Esophagus muscularis mucosa (tissue), 4 donors: ENCODE measurements at regions not wholly inside any gene's neighbourhood (a gene's known extent, or its start where the extent isn't known, plus 50 kb on each side); places are given as distances from the start of the nearest gene placed in this dataset.

Experiments
- DNase-seq: peaks from one replicate; pipeline ENCODE4 v3.0.0-alpha.2; 2017; ENCODE audit errors: extremely low spot score
- H3K27ac ChIP-seq, 4 donors: fragments of 200-600 bp; sonication (generic); replicated peaks in 1 of 4; 1 replicate in 3 of 4; 2 replicates in 1 of 4; pipeline ENCODE4 v1.5.1; 2016 to 2019; ENCODE audit warnings: mild to moderate bottlenecking in 1 of 4
- H3K27me3 ChIP-seq, 4 donors: fragments of 200-600 bp; sonication (generic); one replicate each; pipeline versions ENCODE4 v1.5.1 to v1.6.0; 2016 to 2019
- H3K36me3 ChIP-seq, 4 donors: fragments of 200-600 bp; sonication (generic); one replicate each; pipeline ENCODE4 v1.5.1; 2016 to 2019
- H3K4me1 ChIP-seq, 4 donors: fragments of 200-600 bp; sonication (generic); one replicate each; pipeline ENCODE4 v1.5.1; 2016 to 2019
- H3K4me3 ChIP-seq, 4 donors: fragments of 200-600 bp; sonication (generic); 1 replicate in 2 of 4; 2 replicates in 2 of 4; pipeline ENCODE4 v1.5.1; 2016 to 2019; ENCODE audit warnings: mild to moderate bottlenecking in 4 of 4, moderate library complexity in 1 of 4
- H3K9me3 ChIP-seq, 4 donors: fragments of 200-600 bp; sonication (generic); 1 replicate in 3 of 4; 2 replicates in 1 of 4; pipeline ENCODE4 v1.5.1; 2016 to 2019
- CTCF ChIP-seq, 3 experiments: fragments of 200-600 bp in 2 of 3; fragments of 450-650 bp in 1 of 3; sonication (generic) in 2 of 3; IDR thresholded peaks; one replicate each; pipeline ENCODE4 v1.5.1; 2017 to 2019; ENCODE audit warnings: antibody characterized with exemption in 3 of 3, mild to moderate bottlenecking in 2 of 3, moderate library complexity in 1 of 3
- EP300 ChIP-seq: sonication (generic); formaldehyde crosslinking; IDR thresholded peaks from one replicate; pipeline ENCODE4 v1.6.1; 2017; ENCODE audit warnings: antibody characterized with exemption
- POLR2A ChIP-seq: fragments of 450-650 bp; IDR thresholded peaks from one replicate; pipeline ENCODE4 v1.6.1; 2017; ENCODE audit warnings: antibody characterized with exemption, moderate library complexity, mild to moderate bottlenecking, low read depth
- POLR2AphosphoS5 ChIP-seq, 2 donors: sonication (generic); formaldehyde crosslinking; IDR thresholded peaks; one replicate each; pipeline ENCODE4 v1.6.1; 2017; ENCODE audit warnings: antibody characterized with exemption in 2 of 2
- WGBS: methylation state at CpG from one replicate; pipeline ENCODE4 v1.1.5; 2018; 5-methylcytosine and 5-hydroxymethylcytosine counted together
- intact Hi-C: fragments of 100-400 bp; cut with DNase I; formaldehyde crosslinking; loops from one replicate; pipeline ENCODE4 v1.15.1; 2023

- Histone ChIP-seq H3K27me3 (no peaks in the 10 kb centered on the region), H3K9me3 (no peaks in the 10 kb centered on the region), H3K4me3 (no peak overlapping the region), H3K27ac (no peak overlapping the region), H3K36me3 (no peaks in the 10 kb centered on the region), H3K4me1 (peaks cover 0 to 7% (median 4%) of the 10 kb centered on the region in 4 donors)
- 64% methylated on average over 4 of the region's 4 CpGs for WGBS
- intact Hi-C loops: no loop called here
- TF ChIP-seq CTCF (IDR thresholded peaks at IDR 0.05) (no peak), POLR2AphosphoS5 (IDR thresholded peaks at IDR 0.05) (no peak), POLR2A (no peak), EP300 (no peak)
- no peak for DNase-seq
These were observed 638.5 kb upstream of the PKDCC start for GRCh38 chr2:41409328-41409727.

GRCh38 chr2:41410011-41410410 lies 637.8 kb upstream of the PKDCC start:
- Histone ChIP-seq H3K4me1 (peaks cover 0 to 7% (median 4%) of the 10 kb centered on the region in 4 donors), H3K9me3 (no peaks in the 10 kb centered on the region), H3K27me3 (no peaks in the 10 kb centered on the region), H3K27ac (no peak overlapping the region), H3K4me3 (no peak overlapping the region), H3K36me3 (no peaks in the 10 kb centered on the region)
- intact Hi-C loops: loop anchor here (10.0 kb wide), 1 partner anchor 285 kb away; no protein-coding TSS in a partner anchor
- 90% methylated on average over 3 of the region's 3 CpGs for WGBS
- DNase-seq: no peak
- TF ChIP-seq POLR2A: no peak

- Histone ChIP-seq H3K4me1 (no peaks in the 10 kb centered on the region), H3K27me3 (no peaks in the 10 kb centered on the region), H3K27ac (no peak overlapping the region), H3K36me3 (no peaks in the 10 kb centered on the region), H3K4me3 (no peak overlapping the region), H3K9me3 (no peaks in the 10 kb centered on the region)
- intact Hi-C loops: loop anchor here (10.0 kb wide), 1 partner anchor 281 kb away; no protein-coding TSS in a partner anchor
- no peak for DNase-seq
- no peak for TF ChIP-seq CTCF (IDR thresholded peaks at IDR 0.05)
- TF ChIP-seq POLR2AphosphoS5 (IDR thresholded peaks at IDR 0.05): no peak
- no peak for TF ChIP-seq POLR2A
- TF ChIP-seq EP300: no peak
- 69% methylated on average over 4 of the region's 4 CpGs for WGBS
These were observed 633.9 kb upstream of the PKDCC start for GRCh38 chr2:41413813-41414485.

GRCh38 chr2:41414486-41415230 lies 633.2 kb upstream of the PKDCC start:
- Histone ChIP-seq H3K4me1 (peaks cover 0 to 4% (median under 1%) of the 10 kb centered on the region in 4 donors), H3K4me3 (no peak overlapping the region), H3K27me3 (no peaks in the 10 kb centered on the region), H3K27ac (no peak overlapping the region), H3K36me3 (no peaks in the 10 kb centered on the region), H3K9me3 (no peaks in the 10 kb centered on the region)
- TF ChIP-seq EP300 (no peak), POLR2AphosphoS5 (IDR thresholded peaks at IDR 0.05) (no peak), CTCF (IDR thresholded peaks at IDR 0.05) (peak; percentile 34 to 54 (median 34)), POLR2A (no peak)
- WGBS: 54% methylated on average over 5 of the region's 5 CpGs
- intact Hi-C loops: loop anchor here (10.0 kb wide), 1 partner anchor 280 kb away; no protein-coding TSS in a partner anchor
- DNase-seq: no peak

GRCh38 chr2:41417511-41417910 lies 630.3 kb upstream of the PKDCC start:
- H3K4me1 ChIP-seq: peaks cover 0 to 12% (median 9%) of the 10 kb centered on the region in 4 donors
- WGBS: 47% methylated on average over 1 of the region's 1 CpG
- intact Hi-C loops: loop anchor here (10.0 kb wide), 1 partner anchor 277 kb away; no protein-coding TSS in a partner anchor
- no peak overlapping the region for H3K4me3 ChIP-seq
- no peak overlapping the region for H3K27ac ChIP-seq
- no peak for DNase-seq
- no peaks in the 10 kb centered on the region for H3K9me3 ChIP-seq
- no peaks in the 10 kb centered on the region for H3K27me3 ChIP-seq
- no peak for TF ChIP-seq POLR2A
- TF ChIP-seq CTCF (IDR thresholded peaks at IDR 0.05): no peak
- no peak for TF ChIP-seq EP300
- TF ChIP-seq POLR2AphosphoS5 (IDR thresholded peaks at IDR 0.05): no peak
- H3K36me3 ChIP-seq: no peaks in the 10 kb centered on the region
